ENCODE measurements at regions not wholly inside any gene's neighbourhood (a gene's known extent, or its start where the extent isn't known, plus 50 kb on each side); places are given as distances from the start of the nearest gene placed in this dataset.

DNA sequence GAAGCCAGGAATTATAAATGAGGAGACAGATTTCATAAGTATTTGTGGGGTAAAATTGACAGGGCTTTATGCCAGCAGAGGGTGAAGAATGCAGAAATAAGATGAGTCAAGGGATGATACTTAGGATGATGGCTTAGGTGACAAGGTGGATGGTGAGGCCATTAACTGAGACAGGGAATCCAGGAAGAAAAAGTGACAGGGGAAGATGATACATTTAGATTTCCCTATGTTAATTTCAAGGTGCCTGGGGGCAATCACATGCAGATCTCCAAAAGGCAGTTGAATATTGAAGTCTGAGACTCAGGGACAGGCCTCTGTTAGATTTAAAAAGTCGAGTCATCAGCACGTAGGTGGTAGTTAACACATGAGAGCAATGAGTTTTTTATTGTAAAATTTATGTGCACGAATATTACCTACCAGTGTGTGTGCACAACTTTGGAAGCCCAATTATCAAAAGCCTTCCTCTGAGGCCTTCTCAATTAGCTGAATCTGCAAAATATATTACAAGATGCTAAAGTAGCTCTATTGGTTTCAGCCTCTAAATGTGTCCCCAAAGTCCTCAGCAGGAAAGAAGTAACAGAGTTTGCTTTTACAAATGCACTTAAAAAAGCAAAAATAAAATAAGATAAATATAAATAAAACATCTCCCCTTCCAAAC is 67.9 kb upstream of the CHL1 start:
- TF ChIP-seq YY1 (IDR thresholded peaks at IDR 0.05; ENCODE audit: insufficient read depth, insufficient read length) (no peak), ZNF274 (IDR thresholded peaks at IDR 0.05; ENCODE audit: low read depth, low read length) (no peak)

Data from NT2/D1 (cell line).